ENCODE measurements at regions not wholly inside any gene's neighbourhood (a gene's known extent, or its start where the extent isn't known, plus 50 kb on each side); places are given as distances from the start of the nearest gene placed in this dataset.
A peak's percentile ranks its signal among the peaks of the same experiment; 100 is the strongest.

DNA sequence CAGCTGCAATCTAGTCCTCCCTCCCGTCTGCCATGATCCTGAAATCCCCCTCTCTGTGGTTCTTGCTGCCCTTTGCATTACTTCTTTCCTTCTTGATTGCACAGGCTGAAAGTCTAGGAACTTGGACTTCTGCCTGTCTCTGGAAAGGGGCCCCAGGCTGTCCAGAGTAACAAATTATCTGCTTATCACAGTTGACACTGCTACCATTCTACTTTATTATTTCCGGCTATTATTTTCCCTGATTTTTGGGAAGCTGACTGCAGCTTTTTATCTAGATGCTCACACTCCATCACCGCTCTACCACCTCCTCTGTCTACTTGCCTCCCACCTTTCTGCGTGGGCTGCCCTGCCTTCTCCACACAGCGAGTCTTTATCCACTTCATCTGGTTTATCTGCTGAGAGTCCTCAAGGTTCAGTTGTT lies 202.1 kb upstream of the PLXNA2 start:
- Histone ChIP-seq H3K36me3 (ENCODE audit: control insufficient read depth in 1 of 2, insufficient read depth in 2 of 2, low read depth in 1 of 2, low read length in 2 of 2) (no peaks in the 10 kb centered on the region), H3K4me2 (ENCODE audit: low read length, poor library complexity, severe bottlenecking) (no peak overlapping the region), H3K9ac (ENCODE audit: low read length) (no peak overlapping the region), H3K27ac (ENCODE audit: low read length, poor library complexity, severe bottlenecking) (no peak overlapping the region), H2AK5ac (ENCODE audit: low read length, severe bottlenecking) (no peak overlapping the region), H4K91ac (ENCODE audit: low read length) (no peak overlapping the region), H3K4ac (ENCODE audit: low read depth in 1 of 2, low read length in 2 of 2) (no peak overlapping the region), H2BK120ac (ENCODE audit: low read depth, low read length) (no peak overlapping the region), H3K14ac (ENCODE audit: low read length in 2 of 2) (no peak overlapping the region), H2BK5ac (ENCODE audit: low read depth, low read length, poor library complexity, severe bottlenecking) (no peak overlapping the region), H3K27me3 (ENCODE audit: control insufficient read depth in 1 of 2, insufficient read depth in 1 of 2, low read length in 2 of 2) (no peaks in the 10 kb centered on the region), H4K8ac (ENCODE audit: low read length) (no peak overlapping the region), H3K79me1 (replicated peaks; ENCODE audit: low read length, poor library complexity, severe bottlenecking) (no peaks in the 10 kb centered on the region), H3K9me3 (ENCODE audit: control insufficient read depth, low read length) (no peaks in the 10 kb centered on the region), H3K18ac (ENCODE audit: low read depth in 1 of 2, low read length in 2 of 2) (no peak overlapping the region), H2AFZ (ENCODE audit: low read depth, low read length) (no peak overlapping the region), H2BK15ac (ENCODE audit: low read depth, poor library complexity, severe bottlenecking) (no peak overlapping the region), H3K4me1 (ENCODE audit: control insufficient read depth, insufficient read depth, low read depth, low read length) (no peaks in the 10 kb centered on the region), H3K23ac (ENCODE audit: low read length in 2 of 2) (no peak overlapping the region), H3K4me3 (ENCODE audit: insufficient read depth in 1 of 2, low read depth in 1 of 2, low read length in 2 of 2) (no peak overlapping the region), H2BK12ac (ENCODE audit: low read length in 2 of 2) (no peak overlapping the region)
- no peak for DNase-seq
- 72% methylated on average over 5 of the region's 5 CpGs for WGBS

DNA sequence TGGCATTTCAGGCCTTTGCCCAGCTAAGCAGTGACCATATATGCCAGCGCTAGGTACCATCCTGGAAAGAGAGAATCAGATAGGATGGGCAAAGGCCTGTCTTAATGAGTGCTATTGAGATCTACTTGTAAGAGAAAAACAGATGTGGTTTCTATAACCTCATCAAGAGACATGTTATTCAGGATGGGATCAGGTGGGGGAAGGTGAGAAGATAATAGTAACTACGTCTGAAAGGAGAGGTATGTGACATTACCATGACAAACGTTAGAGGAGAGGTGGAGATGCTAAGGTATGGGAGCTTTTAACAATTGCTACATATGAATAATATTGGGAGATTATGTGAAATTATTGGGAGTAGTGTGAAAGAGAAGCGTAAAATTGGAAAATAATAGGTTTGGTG lies 204.2 kb upstream of the PLXNA2 start:
- H3K4ac ChIP-seq (ENCODE audit: low read depth in 1 of 2, low read length in 2 of 2) = no peak overlapping the region
- no peak overlapping the region for H3K9ac ChIP-seq (ENCODE audit: low read length)
- no peak overlapping the region for H3K23ac ChIP-seq (ENCODE audit: low read length in 2 of 2)
- H2BK5ac ChIP-seq (ENCODE audit: low read depth, low read length, poor library complexity, severe bottlenecking) = no peak overlapping the region
- H2BK12ac ChIP-seq (ENCODE audit: low read length in 2 of 2) = no peak overlapping the region
- no peak overlapping the region for H4K91ac ChIP-seq (ENCODE audit: low read length)
- no peak overlapping the region for H4K8ac ChIP-seq (ENCODE audit: low read length)
- H3K27me3 ChIP-seq (ENCODE audit: control insufficient read depth in 1 of 2, insufficient read depth in 1 of 2, low read length in 2 of 2) = no peaks in the 10 kb centered on the region
- no peak overlapping the region for H3K4me3 ChIP-seq (ENCODE audit: insufficient read depth in 1 of 2, low read depth in 1 of 2, low read length in 2 of 2)
- H3K4me1 ChIP-seq (ENCODE audit: control insufficient read depth, insufficient read depth, low read depth, low read length) = no peaks in the 10 kb centered on the region
- no peak for DNase-seq
- no peak overlapping the region for H3K4me2 ChIP-seq (ENCODE audit: low read length, poor library complexity, severe bottlenecking)
- no peaks in the 10 kb centered on the region for H3K9me3 ChIP-seq (ENCODE audit: control insufficient read depth, low read length)
- 87% methylated on average over 3 of the region's 4 CpGs for WGBS
- no peak overlapping the region for H3K18ac ChIP-seq (ENCODE audit: low read depth in 1 of 2, low read length in 2 of 2)
- H3K27ac ChIP-seq (ENCODE audit: low read length, poor library complexity, severe bottlenecking) = no peak overlapping the region
- H2AK5ac ChIP-seq (ENCODE audit: low read length, severe bottlenecking) = no peak overlapping the region
- H2AFZ ChIP-seq (ENCODE audit: low read depth, low read length) = no peak overlapping the region
- no peaks in the 10 kb centered on the region for H3K36me3 ChIP-seq (ENCODE audit: control insufficient read depth in 1 of 2, insufficient read depth in 2 of 2, low read depth in 1 of 2, low read length in 2 of 2)
- no peaks in the 10 kb centered on the region for H3K79me1 ChIP-seq (replicated peaks; ENCODE audit: low read length, poor library complexity, severe bottlenecking)
- no peak overlapping the region for H2BK120ac ChIP-seq (ENCODE audit: low read depth, low read length)
- no peak overlapping the region for H3K14ac ChIP-seq (ENCODE audit: low read length in 2 of 2)
- no peak overlapping the region for H2BK15ac ChIP-seq (ENCODE audit: low read depth, poor library complexity, severe bottlenecking)

DNA sequence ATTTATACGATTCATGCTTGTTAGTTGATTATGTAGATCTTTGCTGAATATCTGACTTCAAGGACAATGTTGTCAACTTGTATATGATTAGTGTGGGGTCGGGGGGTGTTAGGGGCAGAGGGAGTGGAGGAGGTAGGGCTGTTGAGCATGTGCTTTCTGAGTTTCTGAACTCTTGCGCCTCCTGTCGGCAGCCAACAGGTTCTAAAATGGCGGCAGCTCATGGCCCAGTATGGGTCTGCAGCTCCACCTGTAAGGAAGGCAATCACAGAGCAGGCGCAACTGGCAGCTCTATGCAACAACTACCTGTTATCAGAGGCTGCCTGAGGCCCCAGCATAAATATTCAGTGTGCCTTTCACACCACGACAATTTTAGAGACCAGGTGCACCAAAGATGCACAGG lies 205.8 kb upstream of the PLXNA2 start:
- H3K23ac ChIP-seq (ENCODE audit: low read length in 2 of 2) = no peak overlapping the region
- no peak overlapping the region for H3K9ac ChIP-seq (ENCODE audit: low read length)
- no peak overlapping the region for H4K91ac ChIP-seq (ENCODE audit: low read length)
- no peaks in the 10 kb centered on the region for H3K36me3 ChIP-seq (ENCODE audit: control insufficient read depth in 1 of 2, insufficient read depth in 2 of 2, low read depth in 1 of 2, low read length in 2 of 2)
- no peak overlapping the region for H2BK15ac ChIP-seq (ENCODE audit: low read depth, poor library complexity, severe bottlenecking)
- no peak overlapping the region for H2AFZ ChIP-seq (ENCODE audit: low read depth, low read length)
- no peak overlapping the region for H2BK5ac ChIP-seq (ENCODE audit: low read depth, low read length, poor library complexity, severe bottlenecking)
- H3K18ac ChIP-seq (ENCODE audit: low read depth in 1 of 2, low read length in 2 of 2) = no peak overlapping the region
- no peak overlapping the region for H3K14ac ChIP-seq (ENCODE audit: low read length in 2 of 2)
- H3K4me1 ChIP-seq (ENCODE audit: control insufficient read depth, insufficient read depth, low read depth, low read length) = no peaks in the 10 kb centered on the region
- no peaks in the 10 kb centered on the region for H3K27me3 ChIP-seq (ENCODE audit: control insufficient read depth in 1 of 2, insufficient read depth in 1 of 2, low read length in 2 of 2)
- H2BK120ac ChIP-seq (ENCODE audit: low read depth, low read length) = no peak overlapping the region
- H3K79me1 ChIP-seq (replicated peaks; ENCODE audit: low read length, poor library complexity, severe bottlenecking) = no peaks in the 10 kb centered on the region
- H3K9me3 ChIP-seq (ENCODE audit: control insufficient read depth, low read length) = no peaks in the 10 kb centered on the region
- 93% methylated on average over 7 of the region's 7 CpGs for WGBS
- no peak overlapping the region for H2AK5ac ChIP-seq (ENCODE audit: low read length, severe bottlenecking)
- no peak overlapping the region for H2BK12ac ChIP-seq (ENCODE audit: low read length in 2 of 2)
- H4K8ac ChIP-seq (ENCODE audit: low read length) = no peak overlapping the region
- H3K27ac ChIP-seq (ENCODE audit: low read length, poor library complexity, severe bottlenecking) = no peak overlapping the region
- H3K4me2 ChIP-seq (ENCODE audit: low read length, poor library complexity, severe bottlenecking) = no peak overlapping the region
- DNase-seq = no peak
- H3K4ac ChIP-seq (ENCODE audit: low read depth in 1 of 2, low read length in 2 of 2) = no peak overlapping the region
- H3K4me3 ChIP-seq (ENCODE audit: insufficient read depth in 1 of 2, low read depth in 1 of 2, low read length in 2 of 2) = no peak overlapping the region

- H3K36me3 ChIP-seq (ENCODE audit: control insufficient read depth in 1 of 2, insufficient read depth in 2 of 2, low read depth in 1 of 2, low read length in 2 of 2) = no peaks in the 10 kb centered on the region
Measured at GRCh38 chr1:208450958-208451357, 206.8 kb upstream of the PLXNA2 start.

More at GRCh38 chr1:208450958-208451357, 206.8 kb upstream of the PLXNA2 start:
- Histone ChIP-seq H3K18ac (ENCODE audit: low read depth in 1 of 2, low read length in 2 of 2) (no peak overlapping the region), H2AFZ (ENCODE audit: low read depth, low read length) (no peak overlapping the region), H2BK120ac (ENCODE audit: low read depth, low read length) (no peak overlapping the region), H3K79me1 (replicated peaks; ENCODE audit: low read length, poor library complexity, severe bottlenecking) (no peaks in the 10 kb centered on the region), H3K4me1 (ENCODE audit: control insufficient read depth, insufficient read depth, low read depth, low read length) (no peaks in the 10 kb centered on the region), H4K8ac (ENCODE audit: low read length) (no peak overlapping the region), H3K23ac (ENCODE audit: low read length in 2 of 2) (no peak overlapping the region), H2BK15ac (ENCODE audit: low read depth, poor library complexity, severe bottlenecking) (no peak overlapping the region), H3K4ac (ENCODE audit: low read depth in 1 of 2, low read length in 2 of 2) (no peak overlapping the region), H4K91ac (ENCODE audit: low read length) (no peak overlapping the region), H3K9me3 (ENCODE audit: control insufficient read depth, low read length) (no peaks in the 10 kb centered on the region), H2BK5ac (ENCODE audit: low read depth, low read length, poor library complexity, severe bottlenecking) (no peak overlapping the region), H3K9ac (ENCODE audit: low read length) (no peak overlapping the region), H3K4me3 (ENCODE audit: insufficient read depth in 1 of 2, low read depth in 1 of 2, low read length in 2 of 2) (no peak overlapping the region), H3K4me2 (ENCODE audit: low read length, poor library complexity, severe bottlenecking) (no peak overlapping the region), H3K27me3 (ENCODE audit: control insufficient read depth in 1 of 2, insufficient read depth in 1 of 2, low read length in 2 of 2) (no peaks in the 10 kb centered on the region), H3K14ac (ENCODE audit: low read length in 2 of 2) (no peak overlapping the region), H3K27ac (ENCODE audit: low read length, poor library complexity, severe bottlenecking) (no peak overlapping the region), H2BK12ac (ENCODE audit: low read length in 2 of 2) (no peak overlapping the region), H2AK5ac (ENCODE audit: low read length, severe bottlenecking) (no peak overlapping the region)
- WGBS = 12% methylated on average over 9 of the region's 10 CpGs
- peak; percentile 56 for DNase-seq

Data from mesenchymal stem cell (in vitro differentiated cells and primary cell).